Stimulated activated CD8-positive, alpha-beta memory T cell treated with anti-CD3 and anti-CD28 coated beads, Interleukin-2, amount 100 ng/mL, for 1 hour (primary cell): ENCODE measurements at regions not wholly inside any gene's neighbourhood (a gene's known extent, or its start where the extent isn't known, plus 50 kb on each side); places are given as distances from the start of the nearest gene placed in this dataset.

Source experiments
- DNase-seq, 2 donors: peaks; one replicate each; pipeline ENCODE4 v3.0.0-alpha.2; 2020; ENCODE audit warnings: low read depth in 2 of 2

DNA sequence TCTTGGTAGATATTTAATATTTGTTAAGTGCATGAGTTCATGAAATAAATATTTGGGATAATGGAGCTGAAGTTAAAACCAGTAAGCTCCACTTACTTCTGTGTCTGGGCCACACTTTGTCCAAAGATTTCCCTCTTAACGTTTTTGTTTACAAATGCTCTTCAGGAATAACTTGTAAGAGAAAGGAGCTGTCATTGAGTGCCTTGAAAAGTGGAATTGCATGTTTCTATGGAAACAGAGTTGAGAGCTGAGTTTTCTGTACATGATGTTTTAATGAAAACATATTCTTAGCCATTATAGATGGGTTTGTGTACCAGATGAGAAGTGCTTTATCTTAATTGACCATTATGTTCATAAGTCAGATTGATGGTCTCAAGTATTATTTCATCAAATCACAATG, 1045.4 kb upstream of the EEF2KMT start:
- DNase-seq = no peak

- DNase-seq = no peak
Observed at GRCh38 chr16:6133009-6133557, 1035.5 kb upstream of the EEF2KMT start.

- DNase-seq = no peak
Observed at GRCh38 chr16:6132121-6132520, 1034.5 kb upstream of the EEF2KMT start.

GRCh38 chr16:6131526-6132050, 1034.0 kb upstream of the EEF2KMT start:
- DNase-seq = no peak

GRCh38 chr16:6125483-6126259, 1028.1 kb upstream of the EEF2KMT start:
- no peak for DNase-seq

GRCh38 chr16:6124136-6124535, 1026.5 kb upstream of the EEF2KMT start:
- no peak for DNase-seq

- DNase-seq = no peak
Observed at GRCh38 chr16:6122401-6122800, 1024.8 kb upstream of the EEF2KMT start.

GRCh38 chr16:6114691-6115090, 1017.1 kb upstream of the EEF2KMT start:
- no peak for DNase-seq

DNA sequence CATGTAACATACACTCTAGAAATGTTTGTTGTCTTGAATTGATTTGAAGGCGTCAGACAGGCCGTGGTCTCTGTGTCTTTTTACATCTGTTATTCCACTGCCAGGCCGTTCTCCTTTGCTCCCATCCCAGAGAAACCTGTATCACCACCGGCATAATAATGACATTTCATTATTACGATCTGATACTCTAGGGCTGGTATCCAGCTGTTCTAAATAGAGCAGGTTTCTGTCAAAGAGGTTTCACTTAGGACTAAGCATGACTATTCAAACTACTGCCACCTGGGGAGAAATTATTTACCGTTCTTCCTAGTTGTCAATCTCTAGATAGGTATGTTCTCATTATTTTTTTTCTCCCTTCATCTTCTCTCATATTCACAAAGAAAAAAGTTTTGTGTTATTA, 1016.2 kb upstream of the EEF2KMT start:
- DNase-seq = no peak

GRCh38 chr16:6112700-6113099, 1015.1 kb upstream of the EEF2KMT start:
- DNase-seq = no peak

DNA sequence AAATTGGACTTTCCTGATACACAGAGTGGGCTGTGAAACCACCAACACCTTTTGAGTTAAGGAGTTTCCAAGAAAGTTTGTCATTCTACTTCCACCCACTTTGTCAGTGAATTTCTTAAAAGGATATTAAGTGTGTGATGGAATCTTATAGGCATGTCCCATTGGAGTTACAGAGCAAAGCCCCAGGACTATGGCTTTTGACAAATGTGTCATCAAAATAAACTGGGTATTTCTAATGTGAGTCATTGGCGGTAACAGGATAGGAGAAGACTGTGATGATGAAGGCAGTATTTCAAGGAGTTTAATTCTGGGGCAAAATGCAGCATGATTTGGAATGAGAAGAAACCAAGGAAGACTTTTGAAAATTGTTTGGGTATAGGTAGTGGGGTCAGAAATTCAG, 1013.8 kb upstream of the EEF2KMT start:
- DNase-seq = no peak

- DNase-seq = no peak
Observed at GRCh38 chr16:6110346-6110745, 1012.8 kb upstream of the EEF2KMT start.

DNA sequence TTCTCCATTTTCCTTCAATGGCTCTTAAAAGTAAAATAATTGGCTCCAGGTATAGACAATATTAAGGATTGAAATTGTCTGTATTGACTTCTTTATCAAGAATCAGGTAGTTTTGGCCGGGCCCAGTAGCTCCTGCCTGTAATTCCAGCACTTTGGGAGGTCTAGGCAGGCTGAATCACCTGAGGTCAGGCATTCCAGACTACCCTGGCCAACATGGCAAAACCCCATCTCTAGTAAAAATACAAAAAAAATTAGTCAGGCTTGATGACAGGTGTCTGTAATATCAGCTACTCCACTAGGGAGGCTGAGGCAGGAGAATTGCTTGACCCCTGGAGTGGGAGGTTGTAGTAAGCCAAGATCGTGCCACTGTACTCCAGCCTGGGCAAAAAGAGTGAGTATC, 1008.5 kb upstream of the EEF2KMT start:
- no peak for DNase-seq

DNA sequence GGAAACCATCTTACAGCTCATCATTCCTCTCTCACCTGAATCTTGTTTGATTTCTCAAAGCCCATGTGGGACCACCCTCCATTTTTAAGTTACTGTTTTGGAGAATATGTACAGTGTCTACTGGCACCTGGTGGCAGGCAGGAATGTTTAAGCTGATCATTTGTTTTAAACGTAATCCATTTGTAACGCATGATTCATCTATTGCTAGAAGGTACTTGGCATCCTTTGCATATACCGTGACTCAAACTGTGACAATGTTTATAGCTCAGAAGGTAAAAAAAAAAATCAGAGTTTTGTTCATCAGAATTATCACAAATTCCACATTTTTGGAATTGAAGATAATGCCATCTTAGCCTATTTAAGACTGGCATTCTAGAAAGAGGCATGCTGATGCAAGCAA, 1007.5 kb upstream of the EEF2KMT start:
- no peak for DNase-seq

DNA sequence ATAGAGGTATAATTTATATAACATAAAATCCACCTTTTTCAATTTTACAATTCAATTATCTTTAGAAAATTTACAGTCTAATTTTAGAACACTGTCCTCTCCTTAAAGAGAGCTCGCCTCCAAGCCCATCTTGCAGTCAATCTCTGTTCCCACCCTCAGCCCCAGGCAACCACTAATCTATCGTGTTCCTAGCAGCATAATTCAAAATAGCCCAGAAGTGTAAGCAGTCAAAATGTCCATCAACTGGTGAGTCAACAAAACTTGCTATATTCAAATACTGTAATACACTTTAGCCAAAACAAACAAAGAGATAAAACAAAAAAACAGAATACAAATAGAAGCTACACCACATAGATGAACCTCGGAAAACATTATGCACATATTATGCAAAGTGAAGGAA, 1006.8 kb upstream of the EEF2KMT start:
- no peak for DNase-seq

DNA sequence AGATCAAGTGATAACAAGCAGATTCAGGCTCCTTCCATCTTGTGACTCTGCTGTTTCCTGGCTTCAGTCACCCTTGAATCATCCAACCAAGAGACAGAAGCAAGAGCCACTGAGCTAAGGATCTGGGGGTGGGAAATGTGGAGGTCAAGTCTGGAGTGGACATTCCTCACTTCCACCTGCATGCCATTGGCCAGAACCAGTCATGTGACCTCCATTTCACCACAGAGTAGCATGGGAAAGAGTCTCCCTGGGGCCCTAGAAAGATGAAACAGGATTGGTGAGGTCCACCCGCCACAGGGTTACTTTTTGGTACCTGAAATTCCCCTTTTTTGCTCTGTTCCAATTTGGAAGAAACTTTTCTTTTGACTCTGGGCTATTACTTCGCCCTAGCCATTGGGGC, 1006.0 kb upstream of the EEF2KMT start:
- DNase-seq = no peak

DNA sequence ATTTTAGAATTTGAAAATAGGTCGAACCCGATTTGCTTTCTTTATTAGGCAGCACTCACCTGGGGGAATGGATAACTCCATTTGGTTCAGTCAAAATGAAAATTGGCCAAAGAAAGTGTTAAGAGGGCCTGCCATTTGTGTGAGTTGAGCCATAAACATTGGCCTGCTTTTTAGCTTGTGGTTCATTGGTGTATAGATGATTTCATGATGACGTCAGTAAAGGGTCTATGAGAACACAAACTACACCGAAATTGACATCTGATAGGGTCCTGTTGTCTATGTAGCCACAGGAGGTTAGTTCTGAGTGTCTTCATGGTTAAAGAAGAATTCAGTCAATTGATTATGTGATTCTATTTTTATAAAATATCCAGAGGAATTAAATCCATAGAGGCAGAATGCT, 1001.5 kb upstream of the EEF2KMT start:
- DNase-seq = no peak

GRCh38 chr16:6096931-6097670, 999.5 kb upstream of the EEF2KMT start:
- DNase-seq = no peak

- no peak for DNase-seq
Observed at GRCh38 chr16:6095414-6095813, 997.8 kb upstream of the EEF2KMT start.

DNA sequence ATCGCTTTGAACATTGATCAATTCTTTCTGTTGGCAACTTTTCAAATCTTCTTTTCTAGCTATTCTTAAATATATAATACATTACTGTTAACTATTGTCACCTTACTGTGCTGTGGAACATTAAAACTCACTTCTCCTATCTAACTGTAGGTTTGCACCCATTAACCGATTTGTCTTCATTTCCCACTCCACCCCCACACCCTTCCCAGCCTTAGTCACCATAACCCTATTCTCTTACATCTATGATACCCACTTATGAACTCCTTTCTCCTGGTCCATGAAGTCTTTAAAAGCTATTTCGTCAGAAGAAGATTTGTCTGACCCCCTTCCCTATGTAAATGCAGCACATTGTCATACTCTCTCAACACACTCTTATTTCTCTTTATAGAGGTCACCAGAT, 993.4 kb upstream of the EEF2KMT start:
- DNase-seq = no peak

DNA sequence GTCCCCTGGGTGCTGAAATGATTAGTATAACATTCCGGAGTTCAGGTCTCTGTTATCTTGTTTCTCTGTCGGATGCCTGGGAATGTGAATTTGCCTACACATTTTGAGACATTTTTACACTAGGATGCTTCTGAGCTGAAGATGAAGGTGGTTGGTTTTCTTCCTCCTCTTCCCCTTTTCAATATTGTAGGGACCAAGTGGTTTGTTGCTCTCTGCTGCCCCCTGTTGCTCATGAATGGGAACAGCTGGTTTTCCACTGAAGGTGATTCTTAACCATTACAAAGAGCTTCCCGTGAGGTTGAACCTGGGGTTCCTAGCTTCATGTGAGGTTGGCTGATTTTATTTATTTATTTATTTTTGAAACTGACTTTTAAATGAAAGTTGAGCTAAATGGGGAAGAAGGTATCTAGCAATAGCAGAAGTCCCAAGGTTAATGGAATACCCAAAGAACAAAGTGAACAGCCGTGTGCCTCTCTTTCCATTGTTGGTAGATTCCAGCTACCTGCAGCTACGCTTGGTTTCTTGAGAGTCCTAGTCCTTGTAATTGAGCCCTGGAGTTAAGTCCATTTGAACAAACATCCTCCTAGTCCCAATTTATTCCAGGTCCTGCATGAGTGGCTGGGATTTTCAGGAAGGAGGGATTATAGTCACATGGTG, 983.9 kb upstream of the EEF2KMT start:
- no peak for DNase-seq

DNA sequence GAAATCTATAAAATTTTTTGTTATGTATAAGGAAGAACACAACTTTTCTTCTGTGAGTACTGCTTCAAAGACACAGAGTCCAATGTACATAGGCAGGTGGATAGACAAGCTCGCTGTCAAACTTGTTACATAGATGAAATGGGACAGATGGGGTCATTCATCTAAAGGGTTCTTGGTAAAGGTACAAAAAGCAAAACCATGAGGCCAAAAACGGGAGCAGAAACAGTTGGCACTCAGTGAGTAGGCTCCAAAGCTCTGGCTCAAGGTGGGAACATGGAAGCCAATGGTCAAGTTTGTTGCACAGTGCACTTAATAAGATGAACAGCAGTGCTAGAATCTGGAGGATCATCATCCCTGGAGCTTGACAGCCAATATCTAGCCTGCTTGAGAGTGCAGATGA, 979.0 kb upstream of the EEF2KMT start:
- DNase-seq = no peak
